AG09319 (cell line): ENCODE measurements at regions not wholly inside any gene's neighbourhood (a gene's known extent, or its start where the extent isn't known, plus 50 kb on each side); places are given as distances from the start of the nearest gene placed in this dataset.

Experiments
- DNase-seq: peaks from one replicate; pipeline ENCODE4 v3.0.0-alpha.2; 2010; ENCODE audit warnings: low read depth; ENCODE audit errors: extremely low read depth
- TF ChIP-seq, protein P1 (sequence below): IDR thresholded peaks from 2 replicates; pipeline ENCODE4 v1.5.1; 2011; ENCODE audit warnings: low read depth, mild to moderate bottlenecking, inconsistent platforms, low read length, moderate library complexity

DNA sequence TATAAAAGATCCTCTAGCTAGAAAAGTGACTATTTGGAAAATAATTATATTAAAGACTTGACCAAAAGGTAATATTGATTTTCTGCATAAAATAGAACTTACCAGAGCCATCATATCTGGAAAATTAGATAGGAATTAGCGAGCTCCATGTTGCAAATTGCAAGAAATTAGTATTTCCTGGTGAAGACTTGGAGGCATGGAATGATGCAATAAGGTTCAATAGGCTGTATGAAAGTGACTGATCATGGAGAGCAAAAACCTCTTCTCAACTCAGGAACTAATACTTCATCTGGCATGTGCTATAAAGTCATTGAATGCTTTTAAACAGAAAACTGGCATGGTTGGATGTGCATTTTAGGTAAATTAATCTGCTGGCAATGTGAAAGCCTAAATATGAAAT lies 66.3 kb upstream of the UFM1 start:
- TF ChIP-seq, protein P1, sequence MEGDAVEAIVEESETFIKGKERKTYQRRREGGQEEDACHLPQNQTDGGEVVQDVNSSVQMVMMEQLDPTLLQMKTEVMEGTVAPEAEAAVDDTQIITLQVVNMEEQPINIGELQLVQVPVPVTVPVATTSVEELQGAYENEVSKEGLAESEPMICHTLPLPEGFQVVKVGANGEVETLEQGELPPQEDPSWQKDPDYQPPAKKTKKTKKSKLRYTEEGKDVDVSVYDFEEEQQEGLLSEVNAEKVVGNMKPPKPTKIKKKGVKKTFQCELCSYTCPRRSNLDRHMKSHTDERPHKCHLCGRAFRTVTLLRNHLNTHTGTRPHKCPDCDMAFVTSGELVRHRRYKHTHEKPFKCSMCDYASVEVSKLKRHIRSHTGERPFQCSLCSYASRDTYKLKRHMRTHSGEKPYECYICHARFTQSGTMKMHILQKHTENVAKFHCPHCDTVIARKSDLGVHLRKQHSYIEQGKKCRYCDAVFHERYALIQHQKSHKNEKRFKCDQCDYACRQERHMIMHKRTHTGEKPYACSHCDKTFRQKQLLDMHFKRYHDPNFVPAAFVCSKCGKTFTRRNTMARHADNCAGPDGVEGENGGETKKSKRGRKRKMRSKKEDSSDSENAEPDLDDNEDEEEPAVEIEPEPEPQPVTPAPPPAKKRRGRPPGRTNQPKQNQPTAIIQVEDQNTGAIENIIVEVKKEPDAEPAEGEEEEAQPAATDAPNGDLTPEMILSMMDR, result no peak
- no peak for DNase-seq

DNA sequence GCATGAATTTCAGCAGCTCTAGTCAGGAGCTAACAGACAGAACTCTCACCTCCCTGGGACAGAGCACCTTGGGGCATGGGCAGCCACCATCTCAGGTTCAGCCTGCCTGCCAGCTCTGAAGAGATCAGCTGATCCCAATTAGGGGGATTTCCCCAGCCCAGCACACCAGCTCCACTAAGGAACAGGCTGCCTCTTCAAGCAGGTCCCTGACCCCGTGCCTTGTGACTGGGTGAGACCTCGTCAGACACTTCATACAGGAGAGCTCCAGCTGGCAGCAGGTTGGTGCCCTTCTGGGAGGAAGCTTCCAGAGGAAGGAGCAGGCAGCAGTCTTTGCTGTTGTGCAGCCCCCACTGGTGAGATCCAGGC lies 84.5 kb upstream of the UFM1 start:
- no peak for DNase-seq
- TF ChIP-seq, protein P1, result no peak

- no peak for DNase-seq
- TF ChIP-seq, protein P1, result no peak
These were observed 85.1 kb upstream of the UFM1 start for GRCh38 chr13:38264363-38265131.

DNA sequence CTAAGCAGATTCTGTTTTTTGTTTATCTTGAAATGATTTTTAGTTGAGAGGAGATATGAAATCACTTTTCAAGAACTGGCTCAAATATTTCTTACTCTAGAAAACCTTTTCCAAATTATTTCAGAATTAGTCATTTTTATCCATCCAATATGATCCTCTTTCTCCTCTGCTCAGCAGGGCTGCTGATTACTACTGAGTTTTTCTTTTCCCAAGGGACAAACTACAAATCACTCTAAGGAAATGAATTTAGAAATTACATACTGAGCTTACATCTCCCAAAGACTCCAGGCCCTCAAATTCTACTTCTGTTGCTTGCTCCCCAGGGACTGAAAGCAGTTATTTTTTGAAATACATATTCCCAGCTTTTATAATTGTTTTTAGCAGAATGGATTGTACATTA lies 87.4 kb upstream of the UFM1 start:
- TF ChIP-seq, protein P1, result no peak
- peak; percentile 5 for DNase-seq

DNA sequence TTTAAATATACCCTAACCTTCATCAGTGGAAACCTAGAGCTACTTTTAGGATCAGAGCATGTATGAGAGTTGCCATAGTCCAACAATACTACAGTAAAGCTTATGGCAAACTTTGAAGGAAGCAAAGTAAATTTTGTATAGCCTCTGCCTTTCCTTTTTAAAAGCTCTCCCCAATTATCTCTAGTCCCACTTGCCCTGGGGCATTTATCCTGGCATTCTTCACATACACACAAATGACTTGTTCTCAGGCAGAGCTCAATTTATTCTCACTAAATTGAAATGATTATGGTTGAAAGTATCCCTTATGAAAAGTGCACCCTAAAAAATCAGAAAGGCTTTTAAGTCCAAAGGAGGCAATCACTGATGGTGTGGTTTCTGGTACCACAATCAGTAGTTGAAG lies 94.1 kb upstream of the UFM1 start:
- DNase-seq, result no peak
- TF ChIP-seq, protein P1, result no peak

GRCh38 chr13:38239874-38240273 lies 109.8 kb upstream of the UFM1 start:
- no peak for DNase-seq
- TF ChIP-seq, protein P1, result no peak

DNA sequence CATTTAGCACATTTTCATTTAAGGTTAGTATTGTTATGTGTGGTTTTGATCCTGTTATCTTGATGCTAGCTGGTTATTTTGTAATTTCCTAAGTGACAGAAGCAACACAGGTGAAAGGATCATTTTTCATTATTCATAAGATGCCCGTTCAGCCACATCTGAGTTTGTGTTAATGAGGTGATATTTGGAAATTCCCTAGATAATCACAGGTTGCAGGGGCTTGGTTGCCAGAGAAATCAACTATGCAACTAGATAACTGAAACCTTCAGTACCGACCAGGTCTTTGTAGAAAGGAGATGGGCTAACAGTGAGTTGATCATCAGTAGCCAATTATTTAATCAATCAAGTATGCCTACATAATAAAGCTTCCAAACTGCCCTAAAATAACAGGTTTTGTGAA lies 121.3 kb upstream of the UFM1 start:
- TF ChIP-seq, protein P1, result no peak
- DNase-seq, result no peak
